A673 (cell line): ENCODE measurements at regions not wholly inside any gene's neighbourhood (a gene's known extent, or its start where the extent isn't known, plus 50 kb on each side); places are given as distances from the start of the nearest gene placed in this dataset.

ENCODE experiments used
- BruUV-seq: library from RNA; stranded (reverse); fragments of 400-500 nt; replicated peaks from 2 replicates; lab custom pipeline; 2021; lab: Mats Ljungman, UMichigan
- CTCF ChIA-PET: fragments of 300-600 bp; sonication (Branson Sonifier 250); formaldehyde crosslinking; loops from one replicate; lab custom pipeline; 2022; ENCODE audit warnings: antibody characterized with exemption; lab: Charles Lee
- POLR2A ChIA-PET: fragments of 300-600 bp; sonication (Branson Sonifier 250); formaldehyde crosslinking; loops from one replicate; lab custom pipeline; 2022; ENCODE audit warnings: antibody characterized with exemption; ENCODE audit not compliant: low non-redundant PET; lab: Charles Lee
- DNase-seq: peaks from one replicate; pipeline ENCODE4 v3.0.0-alpha.2; 2015; ENCODE audit warnings: low spot score
- H3K27ac ChIP-seq: fragments of 200-600 bp; sonication (generic); 2 replicates; pipeline ENCODE4 v1.5.1; 2016; ENCODE audit warnings: mixed run types, low read depth, mild to moderate bottlenecking, mixed read lengths, antibody characterized with exemption, low read length; ENCODE audit not compliant: poor library complexity, severe bottlenecking
- H3K27me3 ChIP-seq: fragments of 200-600 bp; sonication (generic); replicated peaks from 2 replicates; pipeline ENCODE4 v1.6.1; 2017; ENCODE audit warnings: mixed run types, low read depth, mild to moderate bottlenecking, mixed read lengths, antibody characterized with exemption, low read length; ENCODE audit not compliant: insufficient read depth, poor library complexity
- H3K36me3 ChIP-seq: fragments of 200-600 bp; sonication (generic); 2 replicates; pipeline ENCODE4 v1.6.1; 2016; ENCODE audit warnings: mixed run types, mild to moderate bottlenecking, mixed read lengths, antibody characterized with exemption, low read length; ENCODE audit not compliant: insufficient read depth, poor library complexity, severe bottlenecking
- H3K4me1 ChIP-seq: fragments of 200-600 bp; sonication (generic); 2 replicates; pipeline ENCODE4 v1.6.1; 2017; ENCODE audit warnings: mixed run types, mild to moderate bottlenecking, mixed read lengths, antibody characterized with exemption, low read length; ENCODE audit not compliant: insufficient read depth, poor library complexity, severe bottlenecking
- H3K4me3 ChIP-seq: fragments of 200-600 bp; sonication (generic); 2 replicates; pipeline ENCODE4 v1.5.1; 2016; ENCODE audit warnings: low read depth, mixed run types, mild to moderate bottlenecking, mixed read lengths, low read length; ENCODE audit not compliant: poor library complexity, severe bottlenecking
- H3K9me3 ChIP-seq: fragments of 200-600 bp; sonication (generic); 2 replicates; pipeline ENCODE4 v1.6.1; 2016; ENCODE audit warnings: mixed run types, low read depth, mild to moderate bottlenecking, mixed read lengths, antibody characterized with exemption, low read length; ENCODE audit not compliant: poor library complexity, severe bottlenecking
- CTCF ChIP-seq: fragments of 300-800, 200-600 bp; sonication (generic); conservative IDR thresholded peaks from 2 replicates; pipeline ENCODE4 v1.5.1; 2017; ENCODE audit warnings: low read depth, mild to moderate bottlenecking, antibody characterized with exemption, low read length, moderate library complexity, mixed read lengths
- EZH2 ChIP-seq: fragments of 200-600 bp; sonication (generic); IDR thresholded peaks from 2 replicates; pipeline ENCODE4 v1.6.1; 2017; ENCODE audit warnings: borderline replicate concordance, low read depth, mild to moderate bottlenecking, mixed read lengths, antibody characterized with exemption, low read length; ENCODE audit not compliant: poor library complexity, severe bottlenecking
- intact Hi-C: fragments of 100-400 bp; cut with micrococcal nuclease; formaldehyde crosslinking; loops from one replicate; pipeline ENCODE4 v1.10.0; 2022; ENCODE audit not compliant: unreplicated experiment

GRCh38 chr7:116128139-116128538 lies 82.2 kb upstream of the TES start:
- Histone ChIP-seq H3K27ac (no peak overlapping the region), H3K4me3 (no peak overlapping the region), H3K9me3 (peaks cover 13% of the 10 kb centered on the region), H3K4me1 (no peaks in the 10 kb centered on the region), H3K36me3 (no peaks in the 10 kb centered on the region), H3K27me3 (no peaks in the 10 kb centered on the region)
- CTCF ChIA-PET: no interaction called here
- TF ChIP-seq EZH2 (no peak), CTCF (no peak)
- intact Hi-C loops: no loop called here
- no peak for DNase-seq
- no TSS peak for BruUV-seq
- POLR2A ChIA-PET: interaction anchor here (0.6 kb wide), 1 partner anchor 454 kb away, joined by 4 read pairs; no protein-coding TSS in a partner anchor

DNA sequence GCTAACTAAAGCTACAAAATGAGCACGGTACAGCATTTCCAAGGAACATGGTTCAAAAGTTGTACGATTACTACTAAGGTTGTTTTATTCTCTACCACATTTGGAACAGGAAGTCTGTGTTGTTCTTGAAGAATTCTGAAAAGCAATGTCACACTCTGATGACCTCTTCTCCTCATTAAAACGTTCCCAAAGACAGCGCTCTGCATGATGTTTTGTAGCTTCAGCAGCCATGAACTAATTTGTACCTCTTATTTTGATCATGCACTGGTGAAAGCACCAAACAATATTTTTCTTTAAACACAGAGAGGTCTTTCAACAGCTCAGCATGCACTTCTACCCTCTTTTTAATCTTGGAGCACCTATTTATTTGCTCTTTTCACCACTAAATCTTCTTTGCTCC lies 75.0 kb upstream of the TES start:
- Histone ChIP-seq H3K27ac (no peak overlapping the region), H3K27me3 (no peaks in the 10 kb centered on the region), H3K9me3 (no peaks in the 10 kb centered on the region), H3K36me3 (no peaks in the 10 kb centered on the region), H3K4me3 (no peak overlapping the region), H3K4me1 (peaks cover 9% of the 10 kb centered on the region)
- intact Hi-C loops: no loop called here
- CTCF ChIA-PET: interaction anchor here (0.9 kb wide), 1 partner anchor 12 kb away, joined by 5 read pairs; no protein-coding TSS in a partner anchor
- DNase-seq: peak; percentile 4
- POLR2A ChIA-PET: no interaction called here
- no peak for TF ChIP-seq EZH2
- TF ChIP-seq CTCF: no peak
- no TSS peak for BruUV-seq

GRCh38 chr7:116138202-116138801 lies 72.0 kb upstream of the TES start:
- Histone ChIP-seq H3K9me3 (no peaks in the 10 kb centered on the region), H3K36me3 (no peaks in the 10 kb centered on the region), H3K4me1 (peaks cover 9% of the 10 kb centered on the region), H3K4me3 (no peak overlapping the region), H3K27me3 (no peaks in the 10 kb centered on the region), H3K27ac (no peak overlapping the region)
- CTCF ChIA-PET: interaction anchor here (0.7 kb wide), 1 partner anchor 104 kb away, joined by 6 read pairs; no protein-coding TSS in a partner anchor
- TF ChIP-seq CTCF (peak; percentile 88), EZH2 (no peak)
- intact Hi-C loops: loop anchor here (2.0 kb wide), 1 partner anchor 34 kb away; no protein-coding TSS in a partner anchor
- POLR2A ChIA-PET: no interaction called here
- peak; percentile 83 for DNase-seq
- BruUV-seq: no TSS peak
